MM.1S (cell line): ENCODE measurements at regions not wholly inside any gene's neighbourhood (a gene's known extent, or its start where the extent isn't known, plus 50 kb on each side); places are given as distances from the start of the nearest gene placed in this dataset.

Source experiments
- DNase-seq: peaks from one replicate; pipeline ENCODE4 v3.0.0-alpha.2; 2015
- H2AFZ ChIP-seq: fragments of 300-600 bp; sonication (generic); 2 replicates; pipeline ENCODE4 v1.6.0; 2016; ENCODE audit warnings: antibody characterized with exemption, low read length
- H3F3A ChIP-seq: fragments of 300-600 bp; sonication (generic); 2 replicates; pipeline ENCODE4 v1.6.1; 2016; ENCODE audit warnings: mild to moderate bottlenecking, antibody characterized with exemption, low read length, moderate library complexity, mixed read lengths; ENCODE audit not compliant: insufficient read depth
- H3K27ac ChIP-seq: fragments of 300-600 bp; sonication (generic); 2 replicates; pipeline ENCODE4 v1.5.1; 2016; ENCODE audit warnings: mild to moderate bottlenecking, low read length
- H3K27me3 ChIP-seq: fragments of 300-600 bp; sonication (generic); replicated peaks from 2 replicates; pipeline ENCODE4 v1.6.0; 2016; ENCODE audit warnings: low read length; ENCODE audit not compliant: insufficient read depth
- H3K36me3 ChIP-seq: fragments of 300-600 bp; sonication (generic); replicated peaks from 2 replicates; pipeline ENCODE4 v1.6.1; 2016; ENCODE audit warnings: mild to moderate bottlenecking, low read length, mixed read lengths; ENCODE audit not compliant: insufficient read depth
- H3K4me1 ChIP-seq: fragments of 300-600 bp; sonication (generic); 2 replicates; pipeline ENCODE4 v1.6.1; 2016; ENCODE audit warnings: low read length, mixed read lengths
- H3K4me2 ChIP-seq: fragments of 300-600 bp; sonication (generic); 2 replicates; pipeline ENCODE4 v1.6.0; 2016; ENCODE audit warnings: low read depth, low read length
- H3K4me3 ChIP-seq: fragments of 300-600 bp; sonication (generic); 2 replicates; pipeline ENCODE4 v1.5.1; 2016; ENCODE audit warnings: low read length, mixed read lengths
- H3K79me2 ChIP-seq: fragments of 300-600 bp; sonication (generic); 2 replicates; pipeline ENCODE4 v1.6.1; 2016; ENCODE audit warnings: mixed run types, low read length, mixed read lengths
- H3K9ac ChIP-seq: fragments of 300-600 bp; sonication (generic); 2 replicates; pipeline ENCODE4 v1.6.1; 2016; ENCODE audit warnings: low read length, mixed read lengths
- H3K9me2 ChIP-seq: fragments of 300-600 bp; sonication (generic); replicated peaks from 2 replicates; pipeline ENCODE4 v1.6.1; 2016; ENCODE audit warnings: mild to moderate bottlenecking, low read length, mixed read lengths; ENCODE audit not compliant: insufficient read depth
- H3K9me3 ChIP-seq: fragments of 300-600 bp; sonication (generic); replicated peaks from 2 replicates; pipeline ENCODE4 v1.6.1; 2016; ENCODE audit warnings: mild to moderate bottlenecking, low read length, mixed read lengths; ENCODE audit not compliant: insufficient read depth
- H4K20me1 ChIP-seq: fragments of 300-600 bp; sonication (generic); 2 replicates; pipeline ENCODE4 v1.6.1; 2016; ENCODE audit warnings: mild to moderate bottlenecking, low read length, moderate library complexity, mixed read lengths; ENCODE audit not compliant: insufficient read depth
- EZH2 ChIP-seq: fragments of 300-600 bp; sonication (generic); optimal IDR thresholded peaks from 2 replicates; pipeline ENCODE3; 2017; ENCODE audit warnings: low read depth, mild to moderate bottlenecking, antibody characterized with exemption, low read length, mixed read lengths
- EZH2phosphoT487 ChIP-seq: fragments of 300-600 bp; sonication (generic); IDR thresholded peaks from 2 replicates; pipeline ENCODE4 v1.6.1; 2018; ENCODE audit warnings: antibody characterized with exemption, low read length
- TF ChIP-seq, protein P1 (sequence below): fragments of 300-600 bp; sonication (generic); IDR thresholded peaks from 2 replicates; pipeline ENCODE4 v1.5.1; 2016; ENCODE audit warnings: antibody characterized with exemption, low read length, mixed read lengths

DNA sequence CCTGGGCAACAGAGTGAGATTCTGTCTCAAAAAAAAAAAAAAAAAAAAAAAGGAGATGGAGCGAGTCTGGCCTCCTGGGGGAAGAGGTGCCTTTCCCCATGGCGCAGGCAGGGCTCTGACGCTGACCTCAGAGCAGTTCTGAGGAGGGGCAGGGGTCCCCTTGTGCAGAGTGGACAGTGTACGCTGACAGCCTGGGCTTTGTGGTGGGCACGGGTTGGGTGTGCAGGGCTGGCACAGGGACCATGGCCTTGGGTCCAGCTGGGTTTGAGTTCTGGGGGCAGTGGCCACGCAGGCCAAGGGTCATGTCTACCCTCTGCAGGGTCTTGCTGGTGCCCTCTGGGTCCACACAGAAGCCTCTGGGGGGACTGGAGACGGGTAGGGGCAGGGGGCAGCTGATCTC lies 260.1 kb upstream of the C1orf174 start:
- H3K27ac ChIP-seq: no peak overlapping the region
- no peak overlapping the region for H3K4me2 ChIP-seq
- H2AFZ ChIP-seq: no peak overlapping the region
- TF ChIP-seq, protein P1, sequence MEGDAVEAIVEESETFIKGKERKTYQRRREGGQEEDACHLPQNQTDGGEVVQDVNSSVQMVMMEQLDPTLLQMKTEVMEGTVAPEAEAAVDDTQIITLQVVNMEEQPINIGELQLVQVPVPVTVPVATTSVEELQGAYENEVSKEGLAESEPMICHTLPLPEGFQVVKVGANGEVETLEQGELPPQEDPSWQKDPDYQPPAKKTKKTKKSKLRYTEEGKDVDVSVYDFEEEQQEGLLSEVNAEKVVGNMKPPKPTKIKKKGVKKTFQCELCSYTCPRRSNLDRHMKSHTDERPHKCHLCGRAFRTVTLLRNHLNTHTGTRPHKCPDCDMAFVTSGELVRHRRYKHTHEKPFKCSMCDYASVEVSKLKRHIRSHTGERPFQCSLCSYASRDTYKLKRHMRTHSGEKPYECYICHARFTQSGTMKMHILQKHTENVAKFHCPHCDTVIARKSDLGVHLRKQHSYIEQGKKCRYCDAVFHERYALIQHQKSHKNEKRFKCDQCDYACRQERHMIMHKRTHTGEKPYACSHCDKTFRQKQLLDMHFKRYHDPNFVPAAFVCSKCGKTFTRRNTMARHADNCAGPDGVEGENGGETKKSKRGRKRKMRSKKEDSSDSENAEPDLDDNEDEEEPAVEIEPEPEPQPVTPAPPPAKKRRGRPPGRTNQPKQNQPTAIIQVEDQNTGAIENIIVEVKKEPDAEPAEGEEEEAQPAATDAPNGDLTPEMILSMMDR: no peak
- TF ChIP-seq EZH2 (no peak), EZH2phosphoT487 (no peak)
- peaks cover 79% of the 10 kb centered on the region for H3K27me3 ChIP-seq
- no peak overlapping the region for H3K4me3 ChIP-seq
- no peaks in the 10 kb centered on the region for H3F3A ChIP-seq
- no peak for DNase-seq
- no peaks in the 10 kb centered on the region for H3K79me2 ChIP-seq
- H3K4me1 ChIP-seq: no peaks in the 10 kb centered on the region
- no peaks in the 10 kb centered on the region for H3K36me3 ChIP-seq
- H3K9me2 ChIP-seq: no peaks in the 10 kb centered on the region
- no peak overlapping the region for H3K9ac ChIP-seq
- no peaks in the 10 kb centered on the region for H3K9me3 ChIP-seq
- no peaks in the 10 kb centered on the region for H4K20me1 ChIP-seq

DNA sequence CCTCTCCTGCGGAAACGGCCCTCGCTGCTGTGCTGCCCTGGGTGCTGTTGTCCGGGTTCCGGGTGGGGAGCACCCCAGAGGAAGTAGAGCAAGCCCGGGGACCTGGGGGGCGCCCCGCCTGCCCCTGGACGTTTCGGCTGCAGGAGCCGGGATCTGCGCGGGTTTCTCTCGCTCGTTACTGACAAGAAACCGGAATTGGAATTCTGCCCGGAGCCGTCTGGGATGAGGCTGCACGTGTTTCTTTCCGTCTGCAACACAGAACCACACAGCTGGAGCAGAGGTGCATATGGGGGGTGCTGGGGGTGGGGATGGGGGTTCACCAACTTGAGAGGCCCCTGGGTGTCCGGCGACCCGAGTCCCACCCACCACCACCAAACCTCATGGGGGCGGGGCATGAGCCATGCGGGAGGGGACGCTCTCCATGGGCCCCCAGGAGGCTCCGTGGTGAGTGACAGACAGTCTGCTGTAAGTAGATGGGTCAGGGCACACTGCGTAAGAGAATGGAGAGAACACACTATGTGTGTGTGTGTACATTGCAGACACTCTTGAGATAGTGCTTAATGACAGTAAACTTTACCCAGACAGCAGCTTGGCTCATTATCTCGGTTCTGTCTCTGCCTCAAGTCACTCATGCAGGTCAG lies 261.4 kb upstream of the C1orf174 start:
- Histone ChIP-seq H3K27ac (no peak overlapping the region), H3K27me3 (peaks cover 79% of the 10 kb centered on the region), H3K36me3 (no peaks in the 10 kb centered on the region), H3K4me1 (no peaks in the 10 kb centered on the region), H3F3A (no peaks in the 10 kb centered on the region), H3K4me2 (no peak overlapping the region), H3K4me3 (no peak overlapping the region), H2AFZ (no peak overlapping the region), H3K9me3 (no peaks in the 10 kb centered on the region), H4K20me1 (no peaks in the 10 kb centered on the region), H3K9me2 (no peaks in the 10 kb centered on the region), H3K79me2 (no peaks in the 10 kb centered on the region), H3K9ac (no peak overlapping the region)
- no peak for TF ChIP-seq EZH2
- TF ChIP-seq, protein P1: no peak
- no peak for DNase-seq

DNA sequence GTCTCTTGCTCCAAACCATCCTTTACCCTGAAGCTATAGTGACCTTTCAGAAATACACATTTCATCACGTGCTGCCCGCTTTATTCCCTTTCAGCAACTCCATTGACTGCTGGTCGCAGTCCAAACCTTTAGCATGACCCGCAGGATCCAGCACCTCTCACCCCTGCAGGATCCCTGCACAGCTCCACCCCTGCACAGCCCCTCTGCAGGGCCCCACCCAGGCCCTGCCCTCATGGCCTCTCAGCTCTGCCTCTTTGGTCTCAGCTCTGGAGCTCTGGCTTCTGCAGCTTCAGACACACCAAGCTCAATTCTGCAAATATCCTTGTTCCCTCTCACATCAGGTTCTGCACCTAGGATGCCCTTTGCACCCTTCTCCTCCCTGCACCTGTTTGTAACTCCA lies 264.9 kb upstream of the C1orf174 start:
- H2AFZ ChIP-seq: no peak overlapping the region
- H3K36me3 ChIP-seq: no peaks in the 10 kb centered on the region
- H3K4me2 ChIP-seq: no peak overlapping the region
- no peak for DNase-seq
- H3K9me3 ChIP-seq: no peaks in the 10 kb centered on the region
- TF ChIP-seq EZH2: no peak
- TF ChIP-seq, protein P1: no peak
- TF ChIP-seq EZH2phosphoT487: no peak
- no peak overlapping the region for H3K27ac ChIP-seq
- H3K4me1 ChIP-seq: no peaks in the 10 kb centered on the region
- H3K4me3 ChIP-seq: no peak overlapping the region
- no peaks in the 10 kb centered on the region for H3F3A ChIP-seq
- H4K20me1 ChIP-seq: no peaks in the 10 kb centered on the region
- H3K9me2 ChIP-seq: no peaks in the 10 kb centered on the region
- H3K27me3 ChIP-seq: peaks cover 84% of the 10 kb centered on the region
- no peak overlapping the region for H3K9ac ChIP-seq
- no peaks in the 10 kb centered on the region for H3K79me2 ChIP-seq
